ENCODE measurements at regions not wholly inside any gene's neighbourhood (a gene's known extent, or its start where the extent isn't known, plus 50 kb on each side); places are given as distances from the start of the nearest gene placed in this dataset.

DNA sequence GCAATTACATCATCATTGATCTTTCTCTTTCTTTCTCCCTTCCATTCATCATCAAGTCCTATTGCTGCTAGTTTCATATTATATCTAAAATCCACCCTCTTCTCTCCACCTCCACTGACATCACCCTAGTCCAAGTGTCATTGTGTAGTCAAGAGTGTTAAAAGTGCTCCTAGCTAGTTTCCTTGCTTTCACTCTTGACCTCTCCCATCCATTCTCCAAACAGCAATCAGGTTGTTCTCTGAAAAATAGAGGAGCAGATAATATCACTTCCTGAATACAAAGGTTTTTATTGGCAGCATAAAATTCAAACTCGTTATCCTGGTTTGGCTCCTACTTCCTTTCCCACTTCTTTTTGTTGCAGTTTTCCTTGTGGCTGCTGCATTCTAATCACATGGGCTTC lies 61.6 kb upstream of the PHF14 start:
- Histone ChIP-seq H3K4me3 (no peak overlapping the region), H3K36me3 (no peaks in the 10 kb centered on the region), H3K9me3 (peaks cover 0 to 20% (median 10%) of the 10 kb centered on the region in 11 donors), H3K4me1 (no peaks in the 10 kb centered on the region), H3K27me3 (no peaks in the 10 kb centered on the region), H3K27ac (no peak overlapping the region)
- ATAC-seq (no peak), DNase-seq (no peak)
- no peak for TF ChIP-seq CTCF (IDR thresholded peaks at IDR 0.05)
- intact Hi-C loops (cut with DNase I), result no loop called here
- WGBS, 2 donors, result 53 to 73% methylated on average over 1 of the region's 1 CpG

GRCh38 chr7:10913457-10913856 lies 60.2 kb upstream of the PHF14 start:
- no peaks in the 10 kb centered on the region for H3K36me3 ChIP-seq
- 55 to 67% methylated on average over 2 of the region's 2 CpGs for WGBS, 2 donors

GRCh38 chr7:10918093-10918590 lies 55.5 kb upstream of the PHF14 start:
- ATAC-seq, result no peak
- Histone ChIP-seq H3K4me3 (no peak overlapping the region), H3K27ac (no peak overlapping the region), H3K36me3 (no peaks in the 10 kb centered on the region), H3K27me3 (no peaks in the 10 kb centered on the region), H3K4me1 (no peaks in the 10 kb centered on the region), H3K9me3 (no peaks in the 10 kb centered on the region)
- WGBS, 2 donors, result 49 to 55% methylated on average over 4 of the region's 4 CpGs
- intact Hi-C loops (cut with DNase I), result no loop called here
- DNase-seq, result no peak
- TF ChIP-seq CTCF (IDR thresholded peaks at IDR 0.05), result no peak

More at GRCh38 chr7:10913457-10913856, 60.2 kb upstream of the PHF14 start:
- no peak for DNase-seq
- intact Hi-C loops (cut with DNase I), result no loop called here
- Histone ChIP-seq H3K9me3 (peaks cover 0 to 20% (median 10%) of the 10 kb centered on the region in 11 donors), H3K27me3 (no peaks in the 10 kb centered on the region), H3K4me3 (no peak overlapping the region), H3K27ac (no peak overlapping the region), H3K4me1 (no peaks in the 10 kb centered on the region)
- ATAC-seq, result no peak
- no peak for TF ChIP-seq CTCF (IDR thresholded peaks at IDR 0.05)

DNA sequence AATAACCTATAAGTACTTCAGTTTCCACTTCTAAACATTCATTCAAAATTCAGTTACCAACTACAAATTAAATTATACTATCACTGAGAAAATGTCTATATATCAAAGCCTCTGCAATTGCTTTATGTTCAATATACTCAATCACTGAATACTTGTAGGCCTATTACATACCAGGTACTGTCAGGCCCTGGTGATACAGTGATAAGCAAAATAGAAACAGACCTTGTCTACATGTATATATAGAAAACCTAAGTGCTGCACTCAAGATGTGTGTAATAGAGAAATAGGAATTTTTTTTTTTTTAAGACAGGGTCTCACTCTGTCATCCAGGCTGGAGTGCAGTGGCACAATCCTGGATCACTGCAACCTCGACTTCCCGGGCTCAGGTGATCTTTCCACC lies 53.7 kb upstream of the PHF14 start:
- Histone ChIP-seq H3K4me1 (no peaks in the 10 kb centered on the region), H3K9me3 (no peaks in the 10 kb centered on the region), H3K27me3 (no peaks in the 10 kb centered on the region), H3K36me3 (no peaks in the 10 kb centered on the region), H3K27ac (no peak overlapping the region), H3K4me3 (no peak overlapping the region)
- ATAC-seq, result no peak
- no peak for TF ChIP-seq CTCF (IDR thresholded peaks at IDR 0.05)
- intact Hi-C loops (cut with DNase I), result no loop called here
- WGBS, 2 donors, result 72 to 83% methylated on average over 2 of the region's 2 CpGs
- DNase-seq, result no peak

Measured in heart right ventricle (tissue), 16 donors.